ENCODE measurements at regions not wholly inside any gene's neighbourhood (a gene's known extent, or its start where the extent isn't known, plus 50 kb on each side); places are given as distances from the start of the nearest gene placed in this dataset.

DNA sequence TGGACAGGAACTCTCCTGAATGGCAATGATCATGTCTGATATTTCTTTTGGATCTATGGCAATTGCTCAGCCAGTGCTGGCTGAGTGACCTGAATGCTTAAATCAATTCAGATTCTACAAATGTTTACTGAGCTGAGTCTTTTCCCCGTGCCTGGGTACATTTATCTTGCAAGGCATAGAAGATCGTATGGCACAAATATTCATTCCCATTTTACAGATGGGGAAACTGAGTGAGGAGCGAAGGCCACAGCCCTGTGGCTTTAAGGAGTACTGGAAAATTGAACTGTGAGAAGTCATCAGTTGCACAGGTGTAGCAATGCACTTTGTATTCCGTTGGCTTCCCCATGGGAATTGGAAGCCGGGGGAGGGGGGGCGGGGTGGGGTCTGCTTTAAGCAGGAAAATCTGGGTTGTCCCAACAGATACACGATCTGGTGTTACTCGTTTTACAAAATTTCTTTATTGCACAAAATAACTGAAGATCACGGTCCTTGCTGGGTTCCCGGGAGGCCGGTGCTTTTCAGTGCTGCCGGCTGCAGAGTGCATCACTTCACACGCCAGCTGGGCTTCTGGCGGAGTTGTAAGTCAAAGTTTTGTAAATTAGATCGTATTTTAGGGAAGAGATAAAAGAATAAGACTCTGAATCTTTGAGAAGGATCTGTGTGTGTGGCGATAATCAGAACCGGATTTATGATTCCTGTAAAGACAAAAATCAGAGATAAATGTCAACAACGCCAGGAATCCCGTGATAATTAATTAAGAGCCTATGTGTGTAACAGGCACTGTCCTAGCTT lies 75.0 kb upstream of the MAP1LC3B2 start:
- Histone ChIP-seq H3K4me2 (ENCODE audit: control insufficient read depth, extremely low read depth, insufficient read depth, low read depth, low read length) (no peak overlapping the region), H3K4me3 (ENCODE audit: control insufficient read depth in 2 of 3, extremely low read depth in 1 of 3, insufficient read depth in 2 of 3, low read depth in 1 of 3, low read length in 3 of 3) (no peak overlapping the region), H3K4me1 (ENCODE audit: control insufficient read depth, extremely low read depth, insufficient read depth, low read length) (peaks cover 15% of the 10 kb centered on the region), H2AFZ (ENCODE audit: control insufficient read depth, low read length) (no peak overlapping the region), H3K79me2 (ENCODE audit: control insufficient read depth, insufficient read depth, low read length) (no peaks in the 10 kb centered on the region), H3K9ac (ENCODE audit: control insufficient read depth, extremely low read depth, insufficient read depth, low read length) (no peak overlapping the region), H3K36me3 (ENCODE audit: control insufficient read depth in 2 of 2, extremely low read depth in 1 of 2, insufficient read depth in 2 of 2, low read length in 2 of 2) (no peaks in the 10 kb centered on the region), H3K9me3 (ENCODE audit: control insufficient read depth, low read depth, low read length) (peaks cover 2% of the 10 kb centered on the region), H3K27ac (ENCODE audit: control insufficient read depth, insufficient read depth, low read length) (no peak overlapping the region), H3K9me1 (ENCODE audit: control insufficient read depth, extremely low read depth, insufficient read depth, low read length) (no peaks in the 10 kb centered on the region), H3K27me3 (ENCODE audit: control insufficient read depth, extremely low read depth, insufficient read depth, low read length) (no peaks in the 10 kb centered on the region), H4K20me1 (ENCODE audit: control insufficient read depth, extremely low read depth, insufficient read depth, low read length) (no peaks in the 10 kb centered on the region)
- dilution Hi-C loops (cut with MboI; ENCODE audit: extremely low pct_ligation_motif_present, low sequenced_read_pairs): no loop called here
- DNase-seq (ENCODE audit: low read depth, low spot score) (no peak), FAIRE-seq (no peak)
- TF ChIP-seq, protein P1, sequence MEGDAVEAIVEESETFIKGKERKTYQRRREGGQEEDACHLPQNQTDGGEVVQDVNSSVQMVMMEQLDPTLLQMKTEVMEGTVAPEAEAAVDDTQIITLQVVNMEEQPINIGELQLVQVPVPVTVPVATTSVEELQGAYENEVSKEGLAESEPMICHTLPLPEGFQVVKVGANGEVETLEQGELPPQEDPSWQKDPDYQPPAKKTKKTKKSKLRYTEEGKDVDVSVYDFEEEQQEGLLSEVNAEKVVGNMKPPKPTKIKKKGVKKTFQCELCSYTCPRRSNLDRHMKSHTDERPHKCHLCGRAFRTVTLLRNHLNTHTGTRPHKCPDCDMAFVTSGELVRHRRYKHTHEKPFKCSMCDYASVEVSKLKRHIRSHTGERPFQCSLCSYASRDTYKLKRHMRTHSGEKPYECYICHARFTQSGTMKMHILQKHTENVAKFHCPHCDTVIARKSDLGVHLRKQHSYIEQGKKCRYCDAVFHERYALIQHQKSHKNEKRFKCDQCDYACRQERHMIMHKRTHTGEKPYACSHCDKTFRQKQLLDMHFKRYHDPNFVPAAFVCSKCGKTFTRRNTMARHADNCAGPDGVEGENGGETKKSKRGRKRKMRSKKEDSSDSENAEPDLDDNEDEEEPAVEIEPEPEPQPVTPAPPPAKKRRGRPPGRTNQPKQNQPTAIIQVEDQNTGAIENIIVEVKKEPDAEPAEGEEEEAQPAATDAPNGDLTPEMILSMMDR (optimal IDR thresholded peaks at IDR 0.05 in 1 of 3, IDR thresholded peaks at IDR 0.05 in 1 of 3, conservative IDR thresholded peaks at IDR 0.05 in 1 of 3; ENCODE audit: extremely low read depth in 1 of 3, insufficient read depth in 2 of 3, low read length in 3 of 3): no peak
- TF ChIP-seq EZH2 (IDR thresholded peaks at IDR 0.05; ENCODE audit: low read length): no peak

DNA sequence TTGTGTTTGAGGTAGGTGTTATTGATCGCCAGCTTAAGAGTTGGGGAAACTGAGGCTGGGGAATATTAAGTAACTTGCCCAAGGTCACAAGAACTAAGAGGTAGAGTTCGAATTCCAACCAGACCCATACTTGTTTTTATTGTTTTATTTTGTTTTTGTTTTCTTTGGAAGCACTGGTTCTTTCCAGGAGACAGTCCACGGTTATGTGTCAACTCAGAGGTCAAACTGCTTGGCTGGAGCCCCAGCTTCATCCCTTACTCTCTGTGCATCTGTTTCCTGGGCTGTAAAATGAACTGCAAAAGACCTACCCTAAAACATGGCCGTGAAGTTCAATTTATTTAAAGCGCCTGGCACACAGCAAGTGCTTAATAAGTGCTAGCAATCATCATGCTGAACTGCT lies 74.4 kb upstream of the MAP1LC3B2 start:
- Histone ChIP-seq H4K20me1 (ENCODE audit: control insufficient read depth, extremely low read depth, insufficient read depth, low read length) (no peaks in the 10 kb centered on the region), H3K79me2 (ENCODE audit: control insufficient read depth, insufficient read depth, low read length) (no peaks in the 10 kb centered on the region), H3K27me3 (ENCODE audit: control insufficient read depth, extremely low read depth, insufficient read depth, low read length) (no peaks in the 10 kb centered on the region), H3K4me1 (ENCODE audit: control insufficient read depth, extremely low read depth, insufficient read depth, low read length) (peaks cover 15% of the 10 kb centered on the region), H3K36me3 (ENCODE audit: control insufficient read depth in 2 of 2, extremely low read depth in 1 of 2, insufficient read depth in 2 of 2, low read length in 2 of 2) (no peaks in the 10 kb centered on the region), H3K9me3 (ENCODE audit: control insufficient read depth, low read depth, low read length) (peaks cover 2% of the 10 kb centered on the region), H3K4me3 (ENCODE audit: control insufficient read depth in 2 of 3, extremely low read depth in 1 of 3, insufficient read depth in 2 of 3, low read depth in 1 of 3, low read length in 3 of 3) (no peak overlapping the region), H3K4me2 (ENCODE audit: control insufficient read depth, extremely low read depth, insufficient read depth, low read depth, low read length) (no peak overlapping the region), H3K9ac (ENCODE audit: control insufficient read depth, extremely low read depth, insufficient read depth, low read length) (no peak overlapping the region), H2AFZ (ENCODE audit: control insufficient read depth, low read length) (no peak overlapping the region), H3K27ac (ENCODE audit: control insufficient read depth, insufficient read depth, low read length) (no peak overlapping the region), H3K9me1 (ENCODE audit: control insufficient read depth, extremely low read depth, insufficient read depth, low read length) (no peaks in the 10 kb centered on the region)
- DNase-seq (ENCODE audit: low read depth, low spot score) (no peak), FAIRE-seq (no peak)
- dilution Hi-C loops (cut with MboI; ENCODE audit: extremely low pct_ligation_motif_present, low sequenced_read_pairs): no loop called here
- TF ChIP-seq EZH2 (IDR thresholded peaks at IDR 0.05; ENCODE audit: low read length): no peak
- TF ChIP-seq, protein P1 (optimal IDR thresholded peaks at IDR 0.05 in 1 of 3, IDR thresholded peaks at IDR 0.05 in 1 of 3, conservative IDR thresholded peaks at IDR 0.05 in 1 of 3; ENCODE audit: extremely low read depth in 1 of 3, insufficient read depth in 2 of 3, low read length in 3 of 3): no peak
